OCI-LY1 (cell line): ENCODE measurements at regions not wholly inside any gene's neighbourhood (a gene's known extent, or its start where the extent isn't known, plus 50 kb on each side); places are given as distances from the start of the nearest gene placed in this dataset.
"Not testable (repeated sequence)": the region's sequence is repeated elsewhere in the genome, so short reads cannot be mapped to it uniquely, and the experiment has no call there.

Experiments used
- H2AFZ ChIP-seq: fragments of 200-600 bp; sonication (generic), shearing (Covaris generic); 2 replicates; pipeline ENCODE4 v1.6.0; 2014; ENCODE audit warnings: antibody characterized with exemption, mild to moderate bottlenecking, low read length
- H3F3A ChIP-seq: fragments of 200-600 bp; sonication (generic), shearing (Covaris generic); 2 replicates; pipeline ENCODE4 v1.6.0; 2014; ENCODE audit warnings: mild to moderate bottlenecking, antibody characterized with exemption, low read length, moderate library complexity; ENCODE audit not compliant: insufficient read depth
- H3K27ac ChIP-seq: fragments of 200-600 bp; sonication (generic); 2 replicates; pipeline ENCODE4 v1.5.1; 2014; ENCODE audit warnings: low read length, mixed run types, mild to moderate bottlenecking, low read depth; ENCODE audit not compliant: poor library complexity, severe bottlenecking
- H3K27me3 ChIP-seq: fragments of 200-600 bp; sonication (generic); 2 replicates; pipeline ENCODE4 v1.6.0; 2014; ENCODE audit warnings: antibody characterized with exemption, mild to moderate bottlenecking, low read length, moderate library complexity; ENCODE audit not compliant: insufficient read depth
- H3K36me3 ChIP-seq: fragments of 200-600 bp; sonication (generic); 2 replicates; pipeline ENCODE4 v1.6.1; 2014; ENCODE audit warnings: mild to moderate bottlenecking, antibody characterized with exemption, low read length, moderate library complexity, mixed read lengths; ENCODE audit not compliant: insufficient read depth
- H3K4me1 ChIP-seq: fragments of 200-600 bp; sonication (generic); 2 replicates; pipeline ENCODE4 v1.5.1; 2014; ENCODE audit warnings: mild to moderate bottlenecking, low read length, moderate library complexity; ENCODE audit not compliant: insufficient read depth, severe bottlenecking
- H3K4me2 ChIP-seq: fragments of 200-600 bp; sonication (generic), shearing (Covaris generic); 2 replicates; pipeline ENCODE4 v1.6.1; 2014; ENCODE audit warnings: low read length
- H3K4me3 ChIP-seq: fragments of 200-600 bp; sonication (generic); 2 replicates; pipeline ENCODE4 v1.5.1; 2014; ENCODE audit warnings: low read length, low read depth, mild to moderate bottlenecking, mixed read lengths; ENCODE audit not compliant: poor library complexity, severe bottlenecking
- H3K79me2 ChIP-seq: fragments of 200-600 bp; shearing (Covaris generic); 2 replicates; pipeline ENCODE4 v1.6.1; 2016; ENCODE audit warnings: mixed run types, low read length, mixed read lengths; ENCODE audit not compliant: insufficient read depth
- H3K9ac ChIP-seq: fragments of 200-600 bp; sonication (generic), shearing (Covaris generic); 2 replicates; pipeline ENCODE4 v1.6.1; 2014; ENCODE audit warnings: mild to moderate bottlenecking, low read length, mixed read lengths
- H3K9me2 ChIP-seq: fragments of 200-600 bp; sonication (generic), shearing (Covaris generic); 2 replicates; pipeline ENCODE4 v1.6.1; 2014; ENCODE audit warnings: low read depth, mild to moderate bottlenecking, low read length, mixed read lengths
- H3K9me3 ChIP-seq: fragments of 200-600 bp; shearing (Covaris generic); 2 replicates; pipeline ENCODE4 v1.6.1; 2014; ENCODE audit warnings: low read length, mixed read lengths
- H4K20me1 ChIP-seq: fragments of 200-600 bp; sonication (generic), shearing (Covaris generic); 2 replicates; pipeline ENCODE4 v1.6.0; 2016; ENCODE audit warnings: mild to moderate bottlenecking, low read length; ENCODE audit not compliant: insufficient read depth

DNA sequence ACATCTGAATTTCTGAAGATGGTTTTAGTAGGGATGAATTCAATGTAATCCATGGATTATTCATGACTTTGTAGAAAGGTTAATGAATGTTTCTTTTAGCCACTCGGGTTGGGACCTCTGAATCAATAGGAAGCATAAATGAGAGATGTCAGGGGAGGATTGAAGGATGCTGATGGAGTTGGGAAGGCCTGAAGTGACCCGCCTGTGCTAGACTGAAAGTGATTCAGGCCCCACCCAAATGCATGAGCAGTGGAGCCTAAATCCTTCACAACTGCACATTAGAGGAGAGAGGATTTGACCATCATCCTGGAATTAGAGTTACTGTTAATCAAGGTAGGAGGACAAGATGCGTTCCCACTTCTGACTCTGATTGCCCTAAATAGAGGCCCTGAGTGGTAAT is 162.2 kb upstream of the PTPN20 start:
- H3K9ac ChIP-seq, H3K27ac ChIP-seq, H2AFZ ChIP-seq, H3K79me2 ChIP-seq, H3K27me3 ChIP-seq, H3K4me2 ChIP-seq, H3K9me2 ChIP-seq, H3K36me3 ChIP-seq, H3F3A ChIP-seq, H3K4me3 ChIP-seq, H3K4me1 ChIP-seq, H3K9me3 ChIP-seq, H4K20me1 ChIP-seq: not testable (repeated sequence)

DNA sequence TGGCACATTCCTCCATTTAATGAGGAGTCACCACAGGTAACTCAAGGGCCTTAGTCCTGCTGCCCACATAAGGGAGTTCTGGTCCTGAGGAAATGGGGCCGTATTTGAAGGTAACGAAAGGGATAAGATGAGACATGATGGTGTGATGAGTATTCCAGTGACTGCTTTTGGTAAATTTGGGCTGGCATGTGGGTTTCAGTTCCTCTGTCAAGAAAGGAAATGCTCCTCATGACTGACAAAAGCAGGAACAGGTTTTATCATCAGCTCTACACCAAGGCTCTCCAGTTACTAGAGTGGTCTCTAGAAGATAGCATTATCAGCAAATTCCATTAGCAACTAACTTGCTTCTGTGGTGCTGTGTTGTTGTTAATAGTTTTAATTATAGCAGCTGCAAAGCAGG is 161.8 kb upstream of the PTPN20 start:
- H3K4me1 ChIP-seq, H4K20me1 ChIP-seq, H3K79me2 ChIP-seq, H3K27ac ChIP-seq, H3K9ac ChIP-seq, H3K4me3 ChIP-seq, H3K9me3 ChIP-seq, H3K9me2 ChIP-seq, H3F3A ChIP-seq, H3K27me3 ChIP-seq, H3K36me3 ChIP-seq, H2AFZ ChIP-seq, H3K4me2 ChIP-seq: not testable (repeated sequence)

DNA sequence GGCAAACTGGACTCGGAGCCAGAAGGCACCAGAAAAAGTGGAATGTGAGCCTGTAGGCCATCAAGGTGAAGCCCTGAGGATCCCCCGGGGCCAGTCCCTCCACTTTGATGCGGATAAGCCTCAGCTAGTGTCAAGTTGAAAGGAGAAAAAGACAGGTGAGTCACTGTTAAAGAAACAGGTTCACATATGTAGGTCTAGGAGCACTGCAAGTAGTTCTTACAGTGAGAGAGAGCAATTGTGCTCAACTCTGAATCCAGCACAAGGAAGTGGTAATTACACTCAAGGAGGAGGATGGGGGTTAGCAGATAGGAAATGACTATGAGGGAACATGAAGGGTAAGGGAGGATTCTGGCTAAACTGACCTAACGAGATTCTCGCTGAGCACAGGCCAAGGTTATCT is 157.5 kb upstream of the PTPN20 start:
- H3K9me3 ChIP-seq, H3K79me2 ChIP-seq, H3K4me2 ChIP-seq: not testable (repeated sequence)

DNA sequence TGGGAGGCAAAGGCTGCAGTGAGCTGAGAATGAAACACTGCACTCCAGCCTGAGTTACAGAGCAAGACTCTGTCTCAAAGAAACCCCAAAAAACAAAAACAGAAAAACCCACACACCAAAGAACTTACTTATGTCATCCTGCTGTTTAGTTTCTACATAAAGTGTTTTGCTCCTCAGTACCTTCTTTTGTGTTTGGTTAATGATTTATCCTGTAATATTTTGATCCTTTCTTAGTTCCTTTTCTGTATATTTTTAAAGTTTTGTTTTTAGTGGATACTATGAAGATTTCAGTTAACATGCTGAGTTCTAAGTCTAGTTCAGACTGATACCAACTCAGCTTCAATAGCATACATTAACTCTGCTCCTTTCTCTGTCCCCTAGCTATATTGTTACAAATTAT is 149.8 kb upstream of the PTPN20 start:
- not testable (repeated sequence) for H3K4me2 ChIP-seq, H3K4me1 ChIP-seq, H3K4me3 ChIP-seq, H3K27ac ChIP-seq, H3K9me3 ChIP-seq, H3F3A ChIP-seq, H2AFZ ChIP-seq, H3K27me3 ChIP-seq, H3K9ac ChIP-seq, H4K20me1 ChIP-seq, H3K9me2 ChIP-seq, H3K36me3 ChIP-seq, H3K79me2 ChIP-seq

More for the DNA sequence above, 157.5 kb upstream of the PTPN20 start:
- H3K27me3 ChIP-seq, H3K36me3 ChIP-seq, H2AFZ ChIP-seq, H3K4me1 ChIP-seq, H3K9me2 ChIP-seq, H4K20me1 ChIP-seq, H3K4me3 ChIP-seq, H3K9ac ChIP-seq, H3F3A ChIP-seq, H3K27ac ChIP-seq: not testable (repeated sequence)

DNA sequence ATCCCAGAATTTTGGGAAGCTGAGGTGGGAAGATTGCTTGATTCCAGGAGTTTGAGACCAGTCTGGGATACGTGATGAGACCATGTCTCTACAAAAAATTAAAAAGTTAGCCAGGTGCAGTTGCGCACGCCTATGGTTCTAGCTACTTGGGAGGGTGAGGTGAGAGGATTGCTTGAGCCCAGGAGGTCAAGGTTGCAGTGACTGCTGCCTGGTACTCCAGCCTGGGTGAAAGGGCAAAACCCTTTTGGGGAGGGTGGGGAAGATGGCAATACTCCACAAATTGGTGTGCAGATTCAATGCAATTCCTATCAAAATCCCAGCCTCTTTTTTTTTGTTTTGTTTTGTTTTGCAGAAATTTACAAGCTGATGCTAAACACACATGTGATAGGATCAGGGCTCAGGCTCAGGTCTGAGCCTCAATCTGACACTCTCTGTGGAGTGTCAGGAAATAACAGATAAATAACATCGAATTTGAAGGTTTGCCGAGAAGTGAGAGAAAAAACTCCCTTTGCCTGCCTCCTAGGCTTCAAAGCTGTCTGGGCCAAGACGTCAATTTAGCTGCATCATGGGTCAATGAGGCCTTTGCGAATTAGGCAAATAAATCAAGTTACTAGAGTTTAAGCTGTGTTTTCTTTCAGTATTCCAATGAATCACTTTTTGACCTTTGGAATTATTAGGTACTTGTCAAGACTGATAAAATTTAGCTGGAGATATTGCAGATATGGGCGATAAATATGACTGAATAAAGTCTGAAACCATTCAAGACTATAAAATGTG is 142.5 kb upstream of the PTPN20 start:
- H4K20me1 ChIP-seq, H3K9me3 ChIP-seq, H3K4me1 ChIP-seq, H3K4me3 ChIP-seq, H2AFZ ChIP-seq, H3K36me3 ChIP-seq, H3F3A ChIP-seq, H3K27me3 ChIP-seq, H3K4me2 ChIP-seq, H3K9me2 ChIP-seq, H3K27ac ChIP-seq, H3K9ac ChIP-seq, H3K79me2 ChIP-seq: not testable (repeated sequence)

DNA sequence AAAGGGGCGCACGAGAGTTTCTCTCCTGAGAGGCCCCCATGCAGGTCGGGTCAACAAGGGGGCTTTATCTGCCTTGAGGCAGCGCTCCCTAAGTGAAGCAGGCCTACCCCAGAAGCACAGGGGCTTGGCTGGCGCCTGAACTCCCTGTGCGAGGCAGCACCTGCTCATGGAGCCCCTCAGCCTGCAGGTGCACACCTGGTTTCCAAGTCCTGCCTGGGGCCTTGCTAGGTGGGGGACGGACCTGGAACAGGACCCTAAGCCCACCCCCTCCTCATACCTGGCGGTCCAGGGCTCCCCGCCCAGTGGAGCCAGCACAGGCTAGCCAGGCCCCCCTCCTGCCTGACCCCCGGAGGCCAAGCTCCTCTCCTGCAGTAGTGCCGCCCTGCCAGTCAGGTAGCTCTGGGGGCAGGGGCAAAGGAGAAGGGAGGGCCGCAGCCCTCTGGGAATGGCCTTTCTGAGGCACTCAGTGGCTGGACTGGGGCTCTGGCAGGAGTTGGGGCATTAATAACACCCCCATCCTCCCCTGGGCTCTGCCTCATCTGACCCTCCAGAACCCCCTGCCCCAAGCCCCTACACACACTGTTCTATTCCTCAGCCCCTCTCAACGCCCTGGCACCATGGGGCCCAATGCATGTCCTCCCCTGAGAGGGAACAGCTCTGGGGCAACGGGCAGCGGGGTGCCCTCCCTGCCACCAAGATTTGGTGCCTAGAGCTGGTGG is 137.9 kb upstream of the PTPN20 start:
- H4K20me1 ChIP-seq, H3K27ac ChIP-seq, H3K9me3 ChIP-seq, H3K36me3 ChIP-seq, H3F3A ChIP-seq, H2AFZ ChIP-seq, H3K27me3 ChIP-seq, H3K4me2 ChIP-seq, H3K9ac ChIP-seq, H3K9me2 ChIP-seq, H3K79me2 ChIP-seq, H3K4me1 ChIP-seq, H3K4me3 ChIP-seq: not testable (repeated sequence)

DNA sequence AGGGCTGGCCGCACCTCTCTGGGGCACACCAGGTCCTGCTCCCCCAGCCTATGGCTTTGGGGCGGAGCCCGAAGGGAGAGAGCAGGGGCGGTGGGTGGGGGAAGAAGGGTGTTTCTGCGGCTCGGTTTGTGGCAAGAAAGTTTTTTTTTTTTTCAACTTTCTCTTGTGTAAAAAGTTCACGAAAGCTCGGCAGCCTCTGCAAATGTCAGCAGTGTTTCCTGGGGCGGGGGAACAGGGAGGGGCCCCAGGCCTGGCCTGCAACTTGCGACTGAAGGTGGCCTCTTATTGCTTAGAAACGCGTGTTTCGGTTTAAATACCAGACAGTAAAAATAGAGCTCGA is 137.4 kb upstream of the PTPN20 start:
- H3K9me2 ChIP-seq, H3K36me3 ChIP-seq, H2AFZ ChIP-seq, H4K20me1 ChIP-seq, H3K79me2 ChIP-seq, H3K4me1 ChIP-seq, H3F3A ChIP-seq, H3K4me3 ChIP-seq, H3K4me2 ChIP-seq, H3K27ac ChIP-seq, H3K9ac ChIP-seq, H3K9me3 ChIP-seq, H3K27me3 ChIP-seq: not testable (repeated sequence)
